B cell (primary cell): ENCODE measurements at regions not wholly inside any gene's neighbourhood (a gene's known extent, or its start where the extent isn't known, plus 50 kb on each side); places are given as distances from the start of the nearest gene placed in this dataset.

Experiments
- CTCF ChIP-seq: fragments of 200-600 bp; IDR thresholded peaks from one replicate; pipeline ENCODE4 v1.8.0; 2022; ENCODE audit warnings: antibody characterized with exemption, mild to moderate bottlenecking
- EZH2 ChIP-seq: IDR thresholded peaks from 2 replicates; pipeline ENCODE4 v1.6.1; 2012; ENCODE audit warnings: borderline replicate concordance, low read depth, mild to moderate bottlenecking, moderate library complexity, low read length; ENCODE audit not compliant: insufficient read depth, poor library complexity, severe bottlenecking

- TF ChIP-seq CTCF = no peak
- no peak for TF ChIP-seq EZH2
Measured at GRCh38 chr1:195954848-195955247, 653.4 kb downstream of the KCNT2 start.
